Suppressor macrophage treated with lipopolysaccharide for 4 hours (primary cell): ENCODE measurements at regions not wholly inside any gene's neighbourhood (a gene's known extent, or its start where the extent isn't known, plus 50 kb on each side); places are given as distances from the start of the nearest gene placed in this dataset.
"Not testable (repeated sequence)": the region's sequence is repeated elsewhere in the genome, so short reads cannot be mapped to it uniquely, and the experiment has no call there.

ENCODE experiments used
- DNase-seq: peaks from one replicate; pipeline ENCODE4 v3.0.0-alpha.2; 2020

- DNase-seq = no peak
Observed at GRCh38 chr12:105459760-105460330, 129.4 kb downstream of the C12orf75 start.

GRCh38 chr12:105461271-105461943 is 130.9 kb downstream of the C12orf75 start:
- DNase-seq = no peak

GRCh38 chr12:105461944-105462762 is 131.7 kb downstream of the C12orf75 start:
- no peak for DNase-seq

- no peak for DNase-seq
Observed at GRCh38 chr12:105462831-105463230, 132.3 kb downstream of the C12orf75 start.

- DNase-seq = no peak
Observed at GRCh38 chr12:105464406-105464805, 133.9 kb downstream of the C12orf75 start.

- DNase-seq = no peak
Observed at GRCh38 chr12:105466231-105466900, 135.9 kb downstream of the C12orf75 start.

GRCh38 chr12:105466901-105467598 is 136.6 kb downstream of the C12orf75 start:
- no peak for DNase-seq

GRCh38 chr12:105467710-105468366 is 137.3 kb downstream of the C12orf75 start:
- no peak for DNase-seq

- no peak for DNase-seq
Observed at GRCh38 chr12:105468464-105468863, 138.0 kb downstream of the C12orf75 start.

- DNase-seq = no peak
Observed at GRCh38 chr12:105469211-105469610, 138.7 kb downstream of the C12orf75 start.

GRCh38 chr12:105469701-105470100 is 139.2 kb downstream of the C12orf75 start:
- no peak for DNase-seq

- no peak for DNase-seq
Observed at GRCh38 chr12:105470102-105470501, 139.6 kb downstream of the C12orf75 start.

GRCh38 chr12:105470601-105471000 is 140.1 kb downstream of the C12orf75 start:
- no peak for DNase-seq

- peak; percentile 2 for DNase-seq
Observed at GRCh38 chr12:105474672-105475071, 144.2 kb downstream of the C12orf75 start.

- DNase-seq = no peak
Observed at GRCh38 chr12:105476616-105477015, 146.1 kb downstream of the C12orf75 start.

- no peak for DNase-seq
Observed at GRCh38 chr12:105477873-105478272, 147.4 kb downstream of the C12orf75 start.

GRCh38 chr12:105478788-105479187 is 148.3 kb downstream of the C12orf75 start:
- not testable (repeated sequence) for DNase-seq

- DNase-seq = no peak
Observed at GRCh38 chr12:105479710-105480109, 149.2 kb downstream of the C12orf75 start.

GRCh38 chr12:105480162-105480561 is 149.7 kb downstream of the C12orf75 start:
- DNase-seq = no peak

- no peak for DNase-seq
Observed at GRCh38 chr12:105481392-105482300, 151.2 kb downstream of the C12orf75 start.

- DNase-seq = no peak
Observed at GRCh38 chr12:105482951-105483350, 152.5 kb downstream of the C12orf75 start.
